ENCODE measurements at regions not wholly inside any gene's neighbourhood (a gene's known extent, or its start where the extent isn't known, plus 50 kb on each side); places are given as distances from the start of the nearest gene placed in this dataset.

GRCh38 chr5:74174366-74174765, 466.2 kb downstream of the ENC1 start:
- no peak for DNase-seq

DNA sequence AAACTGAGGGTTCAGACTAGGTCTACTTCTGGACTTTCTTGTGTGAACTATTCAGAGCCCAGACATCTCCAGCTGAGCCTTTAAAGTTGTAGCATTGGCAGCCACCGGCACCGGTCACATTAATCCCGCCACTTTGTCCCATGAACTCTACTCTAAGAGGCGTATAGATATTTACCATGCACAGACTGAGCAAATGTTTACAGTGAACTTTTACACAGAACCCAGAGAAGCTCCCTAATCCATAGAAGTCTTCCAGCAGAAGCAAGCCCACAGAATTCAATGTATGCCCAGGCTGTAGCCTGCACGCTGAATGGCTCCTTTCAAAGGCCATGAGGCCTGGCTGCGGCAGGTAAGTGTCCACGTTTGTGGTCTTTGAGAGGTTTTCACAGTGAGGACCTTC, 466.9 kb downstream of the ENC1 start:
- no peak for DNase-seq

- DNase-seq, result no peak
Measured at GRCh38 chr5:74173241-74173640, 467.3 kb downstream of the ENC1 start.

DNA sequence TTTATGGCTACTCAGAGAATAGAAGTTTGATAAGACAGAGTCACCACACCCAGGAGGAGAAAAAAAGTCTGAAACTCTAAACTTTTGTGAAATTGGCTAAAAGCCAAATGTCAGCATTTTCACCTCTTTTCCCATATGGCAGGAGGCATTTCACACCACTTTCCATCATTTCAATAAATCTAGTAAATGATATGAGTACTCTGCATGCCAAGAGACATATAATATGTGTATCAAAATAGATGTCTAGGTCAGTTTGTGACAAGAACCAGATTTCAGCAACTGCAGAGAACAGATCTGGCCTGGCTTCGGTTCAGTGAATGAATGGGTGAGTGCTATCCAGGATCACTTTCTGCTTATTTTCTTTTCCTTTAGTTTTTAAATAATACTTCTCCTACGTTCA, 470.8 kb downstream of the ENC1 start:
- DNase-seq, result no peak

- DNase-seq, result no peak
Measured at GRCh38 chr5:74167930-74168315, 472.6 kb downstream of the ENC1 start.

DNA sequence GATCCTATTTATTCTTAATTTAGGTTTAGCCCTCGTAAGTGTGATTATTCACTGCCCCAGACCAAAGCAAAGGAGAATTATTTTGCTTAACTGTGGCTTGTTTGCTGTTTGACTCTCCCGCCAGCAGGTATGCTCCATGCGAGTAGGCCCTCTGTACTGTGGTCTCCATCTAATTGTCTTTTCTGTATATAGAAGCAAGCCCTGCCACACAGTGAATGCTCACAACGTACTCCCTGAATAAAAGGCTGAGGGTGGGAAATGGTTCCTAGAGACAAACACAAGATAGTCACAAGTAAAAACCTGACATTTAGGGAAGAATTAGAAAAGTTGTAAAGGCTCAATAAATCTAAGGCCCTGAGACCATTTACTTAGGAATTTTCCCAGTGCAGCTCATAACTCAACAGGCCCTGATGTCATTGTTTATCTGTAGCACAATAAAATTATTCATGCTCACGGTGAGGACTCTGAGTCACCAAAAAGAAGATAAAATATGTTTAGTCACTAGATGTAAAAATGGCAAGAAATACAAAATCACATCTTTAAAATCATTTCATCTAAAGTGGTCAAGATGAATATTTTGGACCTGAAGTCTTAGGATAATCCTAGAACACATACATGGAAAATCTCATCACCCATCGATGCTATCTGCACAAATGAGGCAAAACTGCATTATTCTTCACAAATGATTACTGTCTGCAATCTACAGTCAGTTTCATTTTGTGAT, 473.2 kb downstream of the ENC1 start:
- no peak for DNase-seq

DNA sequence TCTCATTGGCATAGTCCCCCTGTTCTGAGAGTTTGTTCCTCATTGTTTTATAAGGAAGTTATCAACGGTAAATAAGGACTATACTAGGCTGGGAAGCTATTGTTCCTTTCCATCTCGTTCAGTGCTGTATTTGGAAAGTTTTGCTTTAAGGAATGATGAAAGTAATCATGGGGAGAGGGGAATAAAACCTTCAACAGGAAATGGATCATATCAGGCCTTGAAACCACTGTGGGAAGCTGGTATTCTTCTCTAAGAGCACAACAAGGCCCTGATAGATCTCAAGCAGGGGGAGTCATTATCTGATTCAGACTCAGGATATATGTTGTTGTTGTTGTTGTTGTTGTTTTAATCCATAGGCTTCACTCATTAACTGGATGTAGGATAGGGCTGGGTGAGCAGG, 474.5 kb downstream of the ENC1 start:
- DNase-seq, result no peak

DNA sequence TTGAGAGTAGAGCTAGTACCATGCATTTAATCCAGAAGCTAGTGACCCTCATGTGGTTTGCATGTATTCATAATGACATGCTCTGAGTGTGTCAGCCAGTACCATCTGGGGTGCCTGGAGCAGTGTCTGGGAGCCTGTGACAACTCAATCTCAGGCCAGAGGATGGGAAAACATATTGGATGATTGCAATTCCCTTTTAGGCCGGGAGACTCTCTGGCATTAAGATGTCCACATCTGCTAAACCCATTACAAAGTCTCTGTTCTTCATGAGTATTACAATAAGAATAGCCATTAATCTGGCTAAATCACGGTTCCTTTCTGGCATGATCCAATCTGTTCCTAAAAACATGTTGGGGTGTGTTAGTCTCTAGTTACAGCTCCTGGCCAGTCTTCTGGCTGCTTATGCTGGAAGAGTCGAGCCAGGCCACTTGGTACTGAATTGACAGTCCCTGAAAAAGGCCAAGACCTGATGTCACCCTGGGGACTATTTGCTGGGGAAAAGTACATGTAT, 475.7 kb downstream of the ENC1 start:
- DNase-seq, result no peak

DNA sequence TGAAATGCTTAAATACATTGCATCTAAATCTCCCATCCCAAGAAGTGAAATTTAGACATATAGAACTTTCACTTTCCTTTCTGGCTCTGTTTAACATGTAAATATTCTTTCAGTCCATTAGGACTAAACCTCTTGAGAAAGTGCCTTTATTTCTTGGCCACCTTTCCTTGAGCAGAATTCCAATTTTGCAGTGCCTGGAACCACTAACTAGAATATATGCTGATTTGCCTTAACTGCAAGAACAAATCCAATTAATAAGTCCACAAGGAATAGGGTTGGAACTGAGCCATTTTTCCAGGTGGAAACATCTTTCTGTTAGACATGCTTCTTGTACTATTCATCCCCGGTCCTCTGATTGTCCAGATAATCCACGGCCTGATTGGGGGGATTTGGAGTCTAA, 478.0 kb downstream of the ENC1 start:
- no peak for DNase-seq

GRCh38 chr5:74161170-74161569, 479.4 kb downstream of the ENC1 start:
- no peak for DNase-seq

DNA sequence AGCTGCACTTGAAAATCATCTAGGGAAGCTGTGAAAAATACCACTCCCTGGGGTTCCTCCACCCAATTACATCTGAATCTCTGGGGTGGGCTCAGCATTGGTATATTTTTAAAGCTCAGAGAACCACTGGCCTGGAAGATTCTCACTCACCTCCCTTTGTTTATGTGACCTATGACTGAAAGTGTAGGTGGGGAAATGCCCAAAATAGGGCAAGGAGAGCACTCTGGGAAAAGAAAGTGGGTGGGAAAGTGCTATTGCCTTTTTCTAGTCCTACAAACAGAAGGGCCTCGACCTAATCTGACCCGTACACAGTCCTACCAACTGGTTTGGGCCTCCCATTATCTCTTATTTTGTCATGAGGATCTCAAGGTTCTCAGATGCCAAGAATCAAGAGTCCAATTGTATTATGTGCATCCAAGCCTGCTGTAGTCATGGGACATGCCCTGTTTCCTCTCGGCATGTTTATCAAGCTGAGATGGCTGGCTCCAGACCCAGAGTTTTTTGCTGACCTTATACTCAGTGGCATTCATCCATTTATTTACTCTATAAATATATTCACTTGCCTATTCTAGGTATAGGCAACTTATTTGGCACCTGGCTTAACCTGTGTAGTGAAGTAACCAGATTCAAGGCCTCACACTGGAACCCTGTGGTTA, 483.7 kb downstream of the ENC1 start:
- peak; percentile 21 for DNase-seq

GRCh38 chr5:74155501-74155900, 485.0 kb downstream of the ENC1 start:
- DNase-seq, result no peak

DNA sequence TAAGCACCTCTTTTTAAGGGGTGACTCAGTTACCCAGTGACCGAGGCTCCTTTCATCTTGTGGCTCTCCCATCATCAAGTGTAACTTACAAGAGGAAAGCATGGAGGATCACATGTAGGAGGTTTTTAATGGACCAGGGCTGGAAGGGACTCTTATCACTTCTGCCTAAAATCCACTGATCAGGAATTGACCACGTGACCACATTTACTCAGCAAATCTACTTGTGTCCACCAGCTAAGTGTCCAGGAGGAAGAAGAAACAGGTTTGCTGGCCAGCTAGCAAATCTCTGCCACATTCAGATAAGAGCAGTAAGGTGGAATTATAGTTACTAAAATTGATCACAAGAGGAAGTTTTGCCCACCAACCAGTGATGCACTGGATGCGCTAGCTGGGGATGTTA, 486.0 kb downstream of the ENC1 start:
- no peak for DNase-seq

DNA sequence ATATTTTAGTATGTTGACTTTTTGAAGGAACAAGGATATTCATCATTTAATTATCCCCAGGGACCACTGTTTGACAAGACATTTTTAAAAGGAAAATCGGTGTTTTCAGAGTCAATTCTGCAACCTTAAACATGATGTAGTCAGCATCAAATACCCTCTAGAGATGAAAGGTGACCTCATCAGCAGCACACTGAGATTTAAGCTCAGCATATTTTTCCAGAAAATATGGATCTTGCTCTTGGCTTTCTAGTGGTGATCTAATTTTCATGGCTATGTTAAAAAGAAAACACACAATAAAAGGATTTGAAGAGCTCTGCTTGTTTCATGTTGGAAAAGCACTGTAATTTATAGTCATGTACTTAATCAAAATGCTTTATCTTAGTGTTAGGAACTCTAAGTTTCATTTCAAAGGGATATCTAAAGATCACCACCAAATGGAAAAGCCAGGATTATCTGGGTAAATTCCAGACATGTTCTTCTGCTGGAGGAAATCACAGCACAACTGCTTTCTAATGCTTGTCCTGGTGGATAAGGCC, 487.2 kb downstream of the ENC1 start:
- DNase-seq, result no peak

DNA sequence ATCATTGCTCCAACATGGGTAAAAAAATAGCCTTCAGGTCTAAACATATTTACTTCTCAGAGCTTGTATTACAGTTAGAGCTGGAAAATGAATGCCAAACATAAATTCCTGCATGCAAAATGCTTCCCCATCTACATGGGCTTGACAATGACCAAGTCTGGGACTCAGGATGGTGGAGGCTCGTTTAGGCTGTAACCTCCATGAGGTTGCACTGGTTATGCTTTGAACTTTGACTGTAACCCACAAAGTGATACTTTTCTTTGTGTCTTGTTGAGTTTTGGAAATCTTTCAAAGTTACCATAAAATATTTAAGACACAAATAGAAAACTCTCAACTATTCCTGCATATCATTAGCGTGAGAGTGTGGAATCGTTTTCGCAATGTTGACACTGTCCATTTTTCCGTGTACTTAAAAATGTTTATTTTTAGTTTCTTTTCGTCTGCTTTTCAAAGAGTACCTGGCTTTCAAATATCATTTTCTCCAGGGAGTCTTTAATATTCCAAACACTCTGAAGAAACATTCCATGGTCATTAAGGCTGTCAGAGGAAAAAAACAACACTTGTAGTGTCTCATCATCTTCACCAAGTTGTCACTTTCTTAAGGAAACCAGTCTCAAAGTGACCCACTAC, 487.8 kb downstream of the ENC1 start:
- DNase-seq, result no peak

- no peak for DNase-seq
Measured at GRCh38 chr5:74152136-74152535, 488.4 kb downstream of the ENC1 start.

DNA sequence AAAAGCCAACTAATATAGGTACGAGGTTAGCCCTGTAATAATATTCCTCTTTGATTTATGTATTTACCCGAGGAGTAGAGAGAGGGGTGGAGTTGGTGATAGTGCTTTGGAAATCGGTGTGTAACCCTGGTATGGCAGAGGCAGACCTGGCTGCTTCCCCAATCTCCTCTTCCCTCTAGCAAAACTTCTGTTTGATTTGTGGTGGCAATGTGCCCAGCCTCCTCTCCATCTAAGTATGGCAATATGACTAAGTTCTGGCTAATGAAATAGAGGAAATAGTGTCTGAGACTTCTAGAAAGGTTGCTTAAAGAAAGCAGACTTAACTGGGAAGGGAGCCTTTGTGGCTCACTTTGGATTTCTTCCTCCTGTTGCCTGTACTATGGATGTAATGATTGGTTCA, 491.1 kb downstream of the ENC1 start:
- DNase-seq, result no peak

DNA sequence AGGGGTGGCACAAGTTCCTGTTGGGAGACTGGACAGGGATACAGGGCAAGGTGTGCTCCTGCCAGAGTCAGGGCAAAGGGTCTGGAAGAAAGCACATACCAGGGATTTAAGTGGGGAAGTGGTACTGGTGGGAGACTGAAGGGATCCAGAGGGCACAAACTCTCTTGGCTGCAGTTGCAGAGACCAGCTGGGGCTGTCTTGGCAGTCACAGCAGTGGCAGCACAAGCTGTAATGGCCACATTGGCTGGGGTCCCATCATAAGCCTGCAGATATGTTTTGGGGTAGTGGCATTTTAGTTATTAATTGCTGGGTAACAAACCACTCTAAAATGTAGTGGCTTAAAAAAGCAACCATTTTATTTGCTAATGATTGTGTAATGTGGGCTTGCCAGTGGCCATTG, 492.2 kb downstream of the ENC1 start:
- no peak for DNase-seq

DNA sequence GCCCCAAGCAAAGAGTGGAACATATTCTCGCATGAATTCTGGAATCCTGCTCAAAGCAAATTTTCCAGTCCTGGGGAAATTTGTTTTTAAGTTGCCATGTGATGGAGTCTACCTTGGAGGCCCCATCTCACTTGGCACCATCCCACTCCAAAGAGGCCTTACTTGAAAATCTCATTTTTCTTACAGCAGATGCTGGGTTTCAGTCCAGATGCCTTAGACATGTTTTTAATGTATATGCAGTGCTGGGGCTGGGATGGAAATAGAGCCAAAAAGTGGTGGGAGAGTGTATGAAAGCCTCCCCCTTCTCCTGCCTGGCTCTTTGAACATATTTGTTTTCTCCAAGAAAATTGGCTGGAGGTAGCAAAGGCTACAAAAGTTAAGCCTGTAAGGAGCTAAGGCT, 493.7 kb downstream of the ENC1 start:
- no peak for DNase-seq

GRCh38 chr5:74145951-74146350, 494.6 kb downstream of the ENC1 start:
- no peak for DNase-seq

DNA sequence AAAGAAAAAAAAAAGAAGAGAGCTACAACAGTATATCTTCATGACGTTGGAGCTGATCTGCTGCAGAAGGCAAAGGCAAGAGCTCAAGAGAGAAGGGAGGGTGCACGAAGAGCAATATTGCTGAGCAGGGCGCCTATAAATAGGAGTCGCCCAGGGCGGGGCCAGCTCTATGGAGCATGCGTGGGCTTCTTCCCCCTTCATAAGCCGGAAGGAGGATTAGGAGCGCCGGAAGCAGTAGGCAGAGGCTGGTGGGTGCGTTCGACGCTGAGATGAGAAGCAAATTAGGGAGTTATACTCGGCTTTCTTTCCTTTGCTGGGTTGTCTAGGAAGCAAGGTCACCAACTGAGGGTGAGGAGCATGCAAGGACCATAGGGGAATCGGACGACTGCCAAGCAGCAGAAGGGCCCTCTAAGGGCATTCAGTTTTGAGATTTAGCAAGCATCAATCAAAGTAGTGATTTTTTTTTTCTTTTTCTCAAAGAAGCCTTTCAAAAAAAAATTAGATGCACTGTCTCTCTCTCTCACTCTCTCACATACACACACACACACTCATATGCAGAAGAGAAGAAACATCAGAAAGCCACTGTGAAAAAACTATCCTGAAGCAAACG, 496.7 kb downstream of the ENC1 start:
- no peak for DNase-seq

- no peak for DNase-seq
Measured at GRCh38 chr5:74143151-74143550, 497.4 kb downstream of the ENC1 start.

DNA sequence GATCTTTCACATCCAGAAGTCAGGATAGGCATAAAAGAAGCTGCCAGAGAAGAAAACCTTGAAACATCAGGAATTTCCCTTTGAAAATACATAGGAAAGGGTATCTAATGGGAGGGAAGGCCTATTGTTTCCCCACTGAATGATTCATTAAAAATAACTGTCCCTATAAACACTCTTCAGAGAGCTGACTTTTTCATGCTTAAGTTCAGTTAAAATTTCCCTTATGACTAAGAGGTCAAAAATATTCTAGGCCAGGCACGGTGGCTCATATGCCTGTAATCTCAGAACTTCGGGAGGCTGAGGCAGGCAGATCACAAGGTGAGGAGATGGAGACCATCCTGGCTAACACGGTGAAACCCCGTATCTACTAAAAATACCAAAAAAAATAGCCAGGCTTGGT, 499.5 kb downstream of the ENC1 start:
- DNase-seq, result no peak

GRCh38 chr5:74140409-74140808, 500.1 kb downstream of the ENC1 start:
- no peak for DNase-seq

All from NCI-H146 (cell line).